Stomach (tissue), 4 donors: ENCODE measurements at regions not wholly inside any gene's neighbourhood (a gene's known extent, or its start where the extent isn't known, plus 50 kb on each side); places are given as distances from the start of the nearest gene placed in this dataset.

Experiments used
- EP300 ChIP-seq: sonication (generic); formaldehyde crosslinking; IDR thresholded peaks from one replicate; pipeline ENCODE4 v1.6.1; 2017; ENCODE audit warnings: antibody characterized with exemption
- TF ChIP-seq, protein P1 (sequence below), 7 experiments: fragments of 450-650 bp in 4 of 7; fragments of 200-600 bp in 3 of 7; sonication (generic) in 3 of 7; IDR thresholded peaks; one replicate each; pipeline ENCODE4 v1.5.1; 2016 to 2019; ENCODE audit warnings: antibody characterized with exemption in 7 of 7, control low read depth in 2 of 7, mild to moderate bottlenecking in 1 of 7

- TF ChIP-seq, protein P1, sequence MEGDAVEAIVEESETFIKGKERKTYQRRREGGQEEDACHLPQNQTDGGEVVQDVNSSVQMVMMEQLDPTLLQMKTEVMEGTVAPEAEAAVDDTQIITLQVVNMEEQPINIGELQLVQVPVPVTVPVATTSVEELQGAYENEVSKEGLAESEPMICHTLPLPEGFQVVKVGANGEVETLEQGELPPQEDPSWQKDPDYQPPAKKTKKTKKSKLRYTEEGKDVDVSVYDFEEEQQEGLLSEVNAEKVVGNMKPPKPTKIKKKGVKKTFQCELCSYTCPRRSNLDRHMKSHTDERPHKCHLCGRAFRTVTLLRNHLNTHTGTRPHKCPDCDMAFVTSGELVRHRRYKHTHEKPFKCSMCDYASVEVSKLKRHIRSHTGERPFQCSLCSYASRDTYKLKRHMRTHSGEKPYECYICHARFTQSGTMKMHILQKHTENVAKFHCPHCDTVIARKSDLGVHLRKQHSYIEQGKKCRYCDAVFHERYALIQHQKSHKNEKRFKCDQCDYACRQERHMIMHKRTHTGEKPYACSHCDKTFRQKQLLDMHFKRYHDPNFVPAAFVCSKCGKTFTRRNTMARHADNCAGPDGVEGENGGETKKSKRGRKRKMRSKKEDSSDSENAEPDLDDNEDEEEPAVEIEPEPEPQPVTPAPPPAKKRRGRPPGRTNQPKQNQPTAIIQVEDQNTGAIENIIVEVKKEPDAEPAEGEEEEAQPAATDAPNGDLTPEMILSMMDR (IDR thresholded peaks at IDR 0.05), result no peak
- TF ChIP-seq EP300, result no peak
Measured at GRCh38 chr10:44199267-44199666, 185.6 kb downstream of the CXCL12 start.
